Right lobe of liver (tissue), 6 donors: ENCODE measurements at regions not wholly inside any gene's neighbourhood (a gene's known extent, or its start where the extent isn't known, plus 50 kb on each side); places are given as distances from the start of the nearest gene placed in this dataset.

Experiments used
- ATAC-seq, 4 donors: fragments of 200-7000 bp; cut with Tn5 transposase; one replicate each; pipeline ENCODE4 v1.9.1; 2020; ENCODE audit warnings: mild to moderate bottlenecking in 4 of 4, moderate library complexity in 4 of 4
- DNase-seq, 3 donors: peaks; one replicate each; pipeline ENCODE4 v3.0.0-alpha.2; 2020
- H3K27ac ChIP-seq, 3 donors: fragments of 200-600 bp; one replicate each; pipeline ENCODE4 v1.8.0; 2022
- H3K27me3 ChIP-seq, 2 donors: fragments of 200-600 bp; one replicate each; pipeline ENCODE4 v1.8.0; 2022
- H3K36me3 ChIP-seq, 4 donors: fragments of 200-600 bp; sonication (generic) in 1 of 4; one replicate each; pipeline versions ENCODE4 v1.5.1 to v1.8.0; 2017 to 2022; ENCODE audit warnings: control low read depth in 1 of 4
- H3K4me1 ChIP-seq, 4 donors: fragments of 200-600 bp; sonication (generic) in 1 of 4; one replicate each; pipeline versions ENCODE4 v1.5.1 to v1.8.0; 2017 to 2022; ENCODE audit warnings: control low read depth in 1 of 4
- H3K4me3 ChIP-seq, 3 donors: fragments of 200-600 bp; one replicate each; pipeline ENCODE4 v1.8.0; 2022
- H3K9me3 ChIP-seq, 4 donors: fragments of 200-600 bp; sonication (generic) in 1 of 4; one replicate each; pipeline versions ENCODE4 v1.5.1 to v1.8.0; 2017 to 2022; ENCODE audit warnings: control low read depth in 1 of 4
- POLR2A ChIP-seq: fragments of 450-650 bp; IDR thresholded peaks from one replicate; pipeline ENCODE4 v1.6.1; 2017; ENCODE audit warnings: antibody characterized with exemption, mild to moderate bottlenecking
- WGBS: methylation state at CpG from one replicate; pipeline ENCODE4 v1.1.6; 2018; ENCODE audit warnings: low coverage, low lambda C conversion rate; ENCODE audit not compliant: insufficient coverage; ENCODE audit errors: missing lambda C conversion rate; 5-methylcytosine and 5-hydroxymethylcytosine counted together
- intact Hi-C, 2 donors: fragments of 100-400 bp; cut with DNase I; formaldehyde crosslinking; loops; one replicate each; pipeline versions ENCODE4 v1.11.2 to v1.14.1; 2022
- TF ChIP-seq, protein P1 (sequence below), 4 donors: fragments of 200-600 bp in 3 of 4; fragments of 450-650 bp in 1 of 4; IDR thresholded peaks; one replicate each; pipeline versions ENCODE4 v1.5.1 to v1.8.0; 2016 to 2022; ENCODE audit warnings: antibody characterized with exemption in 4 of 4, mild to moderate bottlenecking in 2 of 4
- donor health status: DM: no; HTN: yes; CAD: no.
- donor health status: DM: no; HTN: no; CAD: no.
- donor health status: DM: no; HTN: no; CAD: no.
- donor health status: DM: no; HTN: yes; CAD: no.
- donor health status: DM: no; HTN: yes; CAD: no.

DNA sequence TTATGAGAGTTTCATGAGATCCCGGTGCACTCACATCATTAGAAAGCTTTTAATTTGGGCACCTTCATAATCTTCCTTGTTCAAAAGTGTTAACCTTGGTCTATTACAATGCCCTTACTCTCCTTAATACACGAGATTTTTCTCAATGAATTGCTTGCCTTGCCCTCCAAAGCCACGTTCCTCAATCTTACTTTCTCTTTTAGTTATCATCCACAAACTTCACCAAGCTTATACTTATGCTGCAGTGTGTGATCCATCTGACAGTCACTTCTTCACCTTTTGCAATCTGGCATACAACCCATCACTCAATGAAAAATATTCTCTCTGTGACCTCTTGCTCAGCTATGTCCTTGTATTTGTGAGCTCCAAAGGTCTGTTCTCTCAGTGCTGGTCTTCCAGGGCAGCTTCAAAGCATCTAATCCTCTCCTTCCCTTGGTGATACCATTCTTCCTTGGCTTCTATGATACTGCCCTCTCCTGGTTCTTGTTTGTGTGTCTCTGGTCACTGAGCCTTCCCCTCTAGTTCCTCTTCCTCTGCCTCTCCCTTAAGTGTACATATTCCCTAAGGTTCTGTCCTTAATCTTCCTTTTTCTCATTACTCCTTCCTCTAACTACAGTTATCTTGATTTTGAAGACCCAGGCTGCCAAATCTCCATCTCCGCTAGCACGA lies 202.2 kb upstream of the STARD13 start:
- DNase-seq (no peak), ATAC-seq (peak; percentile 63 to 72 (median 70))
- no peaks in the 10 kb centered on the region for H3K36me3 ChIP-seq
- no peaks in the 10 kb centered on the region for H3K4me1 ChIP-seq
- no peak overlapping the region for H3K27ac ChIP-seq
- 69% methylated on average over 4 of the region's 5 CpGs for WGBS
- no peak overlapping the region for H3K4me3 ChIP-seq
- no peaks in the 10 kb centered on the region for H3K9me3 ChIP-seq
- intact Hi-C loops, result no loop called here
- TF ChIP-seq, protein P1, sequence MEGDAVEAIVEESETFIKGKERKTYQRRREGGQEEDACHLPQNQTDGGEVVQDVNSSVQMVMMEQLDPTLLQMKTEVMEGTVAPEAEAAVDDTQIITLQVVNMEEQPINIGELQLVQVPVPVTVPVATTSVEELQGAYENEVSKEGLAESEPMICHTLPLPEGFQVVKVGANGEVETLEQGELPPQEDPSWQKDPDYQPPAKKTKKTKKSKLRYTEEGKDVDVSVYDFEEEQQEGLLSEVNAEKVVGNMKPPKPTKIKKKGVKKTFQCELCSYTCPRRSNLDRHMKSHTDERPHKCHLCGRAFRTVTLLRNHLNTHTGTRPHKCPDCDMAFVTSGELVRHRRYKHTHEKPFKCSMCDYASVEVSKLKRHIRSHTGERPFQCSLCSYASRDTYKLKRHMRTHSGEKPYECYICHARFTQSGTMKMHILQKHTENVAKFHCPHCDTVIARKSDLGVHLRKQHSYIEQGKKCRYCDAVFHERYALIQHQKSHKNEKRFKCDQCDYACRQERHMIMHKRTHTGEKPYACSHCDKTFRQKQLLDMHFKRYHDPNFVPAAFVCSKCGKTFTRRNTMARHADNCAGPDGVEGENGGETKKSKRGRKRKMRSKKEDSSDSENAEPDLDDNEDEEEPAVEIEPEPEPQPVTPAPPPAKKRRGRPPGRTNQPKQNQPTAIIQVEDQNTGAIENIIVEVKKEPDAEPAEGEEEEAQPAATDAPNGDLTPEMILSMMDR (IDR thresholded peaks at IDR 0.05), result peak; percentile 20 to 27 (median 26)
- no peak for TF ChIP-seq POLR2A
- no peaks in the 10 kb centered on the region for H3K27me3 ChIP-seq

DNA sequence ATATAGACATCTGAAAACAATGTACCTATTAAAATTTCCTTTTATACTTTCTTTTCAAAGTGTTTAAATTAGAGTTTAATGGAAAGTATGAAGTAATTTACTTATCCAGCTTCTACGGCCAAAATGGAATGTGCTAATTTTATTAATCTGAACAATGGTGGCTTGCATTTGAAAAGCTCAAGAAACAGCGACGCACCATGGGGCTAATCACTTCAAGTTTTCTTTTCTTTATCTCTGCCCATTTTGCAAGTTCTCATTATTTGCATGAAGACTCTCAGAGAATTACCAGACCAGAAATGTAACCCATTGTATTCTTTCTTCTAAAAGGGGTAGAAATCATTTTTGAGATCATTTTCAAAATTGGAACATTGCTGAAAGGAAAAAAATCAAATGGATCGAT lies 204.0 kb upstream of the STARD13 start:
- H3K9me3 ChIP-seq, result no peaks in the 10 kb centered on the region
- intact Hi-C loops, result no loop called here
- H3K4me3 ChIP-seq, result no peak overlapping the region
- H3K36me3 ChIP-seq, result no peaks in the 10 kb centered on the region
- TF ChIP-seq POLR2A, result no peak
- TF ChIP-seq, protein P1 (IDR thresholded peaks at IDR 0.05), result no peak
- ATAC-seq, result no peak
- no peak for DNase-seq
- WGBS, result 96% methylated on average over 4 of the region's 4 CpGs
- no peak overlapping the region for H3K27ac ChIP-seq
- no peaks in the 10 kb centered on the region for H3K4me1 ChIP-seq
- no peaks in the 10 kb centered on the region for H3K27me3 ChIP-seq

GRCh38 chr13:33490461-33491327 lies 205.1 kb upstream of the STARD13 start:
- H3K27me3 ChIP-seq, result no peaks in the 10 kb centered on the region
- no peaks in the 10 kb centered on the region for H3K36me3 ChIP-seq
- WGBS, result 78% methylated on average over 7 of the region's 17 CpGs
- TF ChIP-seq POLR2A, result no peak
- no peak overlapping the region for H3K27ac ChIP-seq
- intact Hi-C loops, result no loop called here
- ATAC-seq (no peak), DNase-seq (no peak)
- no peaks in the 10 kb centered on the region for H3K4me1 ChIP-seq
- no peak overlapping the region for H3K4me3 ChIP-seq
- no peaks in the 10 kb centered on the region for H3K9me3 ChIP-seq

DNA sequence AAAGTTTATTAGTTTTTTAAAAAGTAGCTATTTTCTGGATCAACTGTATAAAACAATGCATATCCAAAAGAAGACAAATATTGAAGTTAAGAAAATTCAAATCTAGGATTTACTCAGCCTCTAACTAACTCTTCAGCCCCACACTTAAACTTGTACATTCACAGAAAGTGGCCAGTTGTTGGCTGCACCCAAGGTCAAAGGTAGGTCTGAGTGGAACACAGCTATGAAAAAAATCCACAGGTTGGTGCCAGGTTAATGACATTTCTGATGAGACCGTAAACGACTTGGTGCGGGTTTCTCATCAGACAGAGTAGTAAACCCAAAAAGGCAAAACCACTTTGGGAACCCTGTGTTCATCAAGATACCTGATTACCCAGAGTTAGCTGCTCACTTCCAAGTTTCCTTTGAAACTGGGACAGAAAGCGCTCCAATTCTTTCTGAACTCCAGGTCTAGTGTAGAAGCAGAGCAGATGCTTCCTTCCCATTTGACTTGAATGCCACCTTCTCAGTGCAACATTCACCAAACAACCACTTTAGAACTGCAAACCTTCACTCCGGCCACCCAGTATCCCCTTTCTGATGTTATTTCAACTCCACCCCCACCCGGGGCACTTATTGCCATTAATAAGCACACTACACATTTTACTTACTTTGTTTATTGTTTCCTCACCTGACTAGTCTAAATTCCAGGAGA lies 208.3 kb upstream of the STARD13 start:
- H3K4me1 ChIP-seq, result no peaks in the 10 kb centered on the region
- TF ChIP-seq POLR2A, result no peak
- TF ChIP-seq, protein P1 (IDR thresholded peaks at IDR 0.05), result no peak
- DNase-seq (peak in 1 of 3 donors; percentile 49), ATAC-seq (peak; percentile 86 to 92 (median 89))
- no peaks in the 10 kb centered on the region for H3K9me3 ChIP-seq
- H3K27me3 ChIP-seq, result no peaks in the 10 kb centered on the region
- no peak overlapping the region for H3K4me3 ChIP-seq
- 34% methylated on average over 5 of the region's 6 CpGs for WGBS
- intact Hi-C loops, result no loop called here
- H3K27ac ChIP-seq, result peak overlapping the region in 1 of 3 donors; percentile 0
- H3K36me3 ChIP-seq, result no peaks in the 10 kb centered on the region
